B cell (primary cell): ENCODE measurements at regions not wholly inside any gene's neighbourhood (a gene's known extent, or its start where the extent isn't known, plus 50 kb on each side); places are given as distances from the start of the nearest gene placed in this dataset.

Experiments
- EZH2 ChIP-seq: IDR thresholded peaks from 2 replicates; pipeline ENCODE4 v1.6.1; 2012; ENCODE audit warnings: borderline replicate concordance, low read depth, mild to moderate bottlenecking, moderate library complexity, low read length; ENCODE audit not compliant: insufficient read depth, poor library complexity, severe bottlenecking
- TF ChIP-seq, protein P1 (sequence below): fragments of 200-600 bp; IDR thresholded peaks from one replicate; pipeline ENCODE4 v1.8.0; 2022; ENCODE audit warnings: antibody characterized with exemption, mild to moderate bottlenecking

- TF ChIP-seq, protein P1, sequence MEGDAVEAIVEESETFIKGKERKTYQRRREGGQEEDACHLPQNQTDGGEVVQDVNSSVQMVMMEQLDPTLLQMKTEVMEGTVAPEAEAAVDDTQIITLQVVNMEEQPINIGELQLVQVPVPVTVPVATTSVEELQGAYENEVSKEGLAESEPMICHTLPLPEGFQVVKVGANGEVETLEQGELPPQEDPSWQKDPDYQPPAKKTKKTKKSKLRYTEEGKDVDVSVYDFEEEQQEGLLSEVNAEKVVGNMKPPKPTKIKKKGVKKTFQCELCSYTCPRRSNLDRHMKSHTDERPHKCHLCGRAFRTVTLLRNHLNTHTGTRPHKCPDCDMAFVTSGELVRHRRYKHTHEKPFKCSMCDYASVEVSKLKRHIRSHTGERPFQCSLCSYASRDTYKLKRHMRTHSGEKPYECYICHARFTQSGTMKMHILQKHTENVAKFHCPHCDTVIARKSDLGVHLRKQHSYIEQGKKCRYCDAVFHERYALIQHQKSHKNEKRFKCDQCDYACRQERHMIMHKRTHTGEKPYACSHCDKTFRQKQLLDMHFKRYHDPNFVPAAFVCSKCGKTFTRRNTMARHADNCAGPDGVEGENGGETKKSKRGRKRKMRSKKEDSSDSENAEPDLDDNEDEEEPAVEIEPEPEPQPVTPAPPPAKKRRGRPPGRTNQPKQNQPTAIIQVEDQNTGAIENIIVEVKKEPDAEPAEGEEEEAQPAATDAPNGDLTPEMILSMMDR, result no peak
- no peak for TF ChIP-seq EZH2
Measured at GRCh38 chr9:99515895-99516656, 294.0 kb downstream of the SEC61B start.
